HG03064 (cell line): ENCODE measurements at regions not wholly inside any gene's neighbourhood (a gene's known extent, or its start where the extent isn't known, plus 50 kb on each side); places are given as distances from the start of the nearest gene placed in this dataset.

Source experiments
- ATAC-seq: cut with Tn5 transposase; IDR thresholded peaks from one replicate; pipeline ENCODE4 v1.9.1; 2021; ENCODE audit warnings: low read depth; ENCODE audit not compliant: unreplicated experiment

DNA sequence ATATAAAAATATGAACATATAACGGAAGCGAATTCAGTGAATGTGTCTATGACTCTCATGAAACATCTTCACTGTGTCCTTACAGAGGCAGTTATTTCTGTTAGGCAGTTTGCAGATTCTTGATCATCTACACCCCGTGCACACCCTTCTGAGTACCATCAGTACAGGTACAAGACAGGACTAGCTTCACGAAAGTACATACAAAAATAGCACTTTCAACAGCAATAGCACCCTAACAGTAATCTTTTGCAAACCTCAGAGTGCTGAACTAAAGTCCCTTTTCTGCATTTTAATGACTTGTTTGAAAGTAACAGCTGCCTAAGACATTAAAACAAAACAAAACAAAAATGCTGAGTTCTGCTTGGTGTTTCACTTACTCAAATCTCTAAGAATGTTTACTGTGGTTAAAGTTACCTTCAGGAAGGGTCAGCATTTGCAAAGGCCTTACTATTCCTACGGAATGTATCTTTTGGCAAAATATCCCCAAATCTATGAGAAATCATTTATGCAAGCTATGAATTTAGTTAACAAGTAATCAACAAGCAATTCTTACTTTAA is 104.1 kb downstream of the CNTN3 start:
- ATAC-seq, result no peak

DNA sequence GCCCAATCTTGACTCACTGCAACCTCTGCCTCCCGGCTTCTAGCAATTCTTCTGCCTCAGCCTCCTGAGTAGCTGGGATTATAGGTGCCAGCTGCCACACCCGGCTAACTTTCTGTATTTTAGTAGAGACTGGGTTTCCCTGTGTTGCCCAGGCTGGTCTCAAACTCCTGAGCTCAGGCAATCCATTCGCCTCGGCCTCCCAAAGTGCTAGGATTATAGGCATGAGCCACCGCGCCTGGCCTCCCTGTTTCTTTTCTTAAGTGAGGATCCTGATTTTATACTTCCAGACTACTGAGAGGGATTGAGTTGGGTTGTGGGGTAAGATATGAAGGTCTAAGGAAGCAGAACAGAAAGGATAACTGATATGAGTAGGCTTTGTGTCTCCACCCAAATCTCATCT is 106.8 kb downstream of the CNTN3 start:
- no peak for ATAC-seq

DNA sequence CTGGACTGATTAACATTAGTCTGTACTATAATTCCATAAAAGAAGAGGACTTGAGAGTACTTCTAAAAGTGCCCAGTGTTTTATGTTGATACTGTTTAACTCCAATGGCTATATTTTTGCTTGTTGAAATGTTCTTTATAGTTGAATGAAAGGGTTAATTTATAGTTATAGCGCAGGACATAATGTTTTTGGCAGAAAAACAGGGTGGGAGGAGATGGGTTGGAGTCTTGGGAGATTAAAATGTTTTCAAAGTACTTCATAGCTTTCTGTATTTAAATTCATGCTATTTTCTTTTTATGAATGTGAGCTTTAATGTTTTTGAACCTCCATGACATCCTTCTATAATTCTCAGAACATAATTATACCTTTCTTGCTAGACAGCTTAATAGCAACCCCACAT is 108.2 kb downstream of the CNTN3 start:
- ATAC-seq, result no peak

DNA sequence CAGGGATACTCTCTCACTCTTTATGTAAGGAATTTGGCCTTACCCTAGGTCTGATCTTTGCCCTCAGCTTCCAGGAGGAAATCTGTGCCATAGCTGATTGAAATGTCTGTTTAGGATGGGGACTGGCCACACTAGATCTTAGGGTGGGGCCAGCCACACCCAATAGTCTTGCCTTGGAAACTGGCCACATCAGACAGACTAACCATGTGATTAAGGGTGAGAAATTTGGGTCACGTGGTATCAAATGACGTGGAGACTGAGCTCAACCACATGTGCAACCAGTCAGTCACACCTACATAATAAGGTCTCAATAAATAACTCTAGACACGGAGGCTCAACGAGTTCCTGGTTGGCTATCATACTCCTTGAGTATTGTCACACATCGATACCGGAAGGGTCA is 113.5 kb downstream of the CNTN3 start:
- ATAC-seq, result no peak

DNA sequence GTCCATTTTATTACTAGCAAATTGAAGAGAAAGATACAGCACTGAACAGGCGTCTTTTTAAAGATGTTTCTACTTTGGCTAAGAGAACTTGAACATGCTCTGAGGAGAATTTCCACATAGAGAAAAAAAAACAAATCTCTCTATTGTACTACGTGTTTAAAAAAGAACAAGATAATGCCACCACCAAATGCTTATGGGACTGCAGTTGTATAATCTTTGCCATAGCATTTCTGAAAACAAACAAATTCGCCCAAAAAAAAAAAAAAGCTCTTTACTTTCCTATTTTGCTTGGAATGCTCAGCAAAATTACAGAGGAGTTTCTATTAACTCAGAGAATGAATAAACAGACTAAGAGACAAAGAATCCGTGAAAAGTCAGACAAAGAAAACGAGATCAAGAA is 114.2 kb downstream of the CNTN3 start:
- no peak for ATAC-seq

DNA sequence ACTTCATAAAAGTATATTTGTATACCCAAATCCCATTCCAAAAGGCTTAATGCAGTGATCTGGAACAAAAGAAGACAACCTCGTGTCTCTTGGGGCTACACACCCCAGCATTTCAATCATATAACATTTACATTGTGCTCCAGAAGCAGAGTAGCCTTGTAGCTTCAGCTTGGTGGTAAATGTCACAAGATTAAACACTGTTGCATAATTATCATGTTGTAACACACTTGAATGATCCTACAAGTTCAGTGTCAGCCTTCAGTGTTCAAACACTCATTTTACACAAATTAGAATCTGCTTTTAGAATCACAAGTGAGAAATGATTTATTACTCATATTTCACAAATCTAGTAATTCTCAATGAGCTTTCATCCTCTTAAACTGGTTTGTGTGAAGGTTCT is 122.6 kb downstream of the CNTN3 start:
- ATAC-seq, result no peak

DNA sequence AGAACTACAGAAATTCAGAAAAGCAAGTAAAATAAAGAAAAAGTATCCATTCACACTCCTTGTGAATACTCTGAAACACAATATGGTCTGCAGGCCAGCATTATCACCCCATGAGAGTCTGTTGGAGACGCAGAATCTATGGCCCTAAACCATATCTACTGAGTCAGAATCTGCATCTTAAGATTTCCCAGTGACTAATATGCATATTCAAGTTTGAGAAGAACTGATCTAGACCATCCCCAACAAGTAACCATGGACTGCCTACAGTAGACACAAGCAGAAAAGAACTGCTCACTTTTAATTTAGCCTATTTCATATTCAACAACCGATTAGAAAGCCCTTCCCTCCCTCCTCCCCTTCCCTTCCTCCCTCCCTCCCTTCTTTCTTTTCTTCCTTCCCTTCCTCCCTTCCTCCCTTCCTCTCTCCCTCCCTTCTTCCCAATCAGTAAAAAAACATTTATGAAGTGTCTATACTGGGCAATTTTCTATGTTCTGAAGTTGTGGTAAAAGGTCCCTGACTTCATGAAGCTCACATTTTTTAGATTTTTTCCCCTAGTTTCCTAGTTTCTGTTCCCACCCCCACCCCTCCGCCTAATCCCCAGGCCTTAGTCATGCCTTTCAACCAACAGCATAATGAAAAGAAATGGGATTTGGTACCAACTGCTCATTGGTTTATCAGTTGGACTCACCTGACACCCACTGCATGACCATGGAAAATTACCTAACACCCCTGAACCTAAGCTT is 125.2 kb downstream of the CNTN3 start:
- no peak for ATAC-seq

DNA sequence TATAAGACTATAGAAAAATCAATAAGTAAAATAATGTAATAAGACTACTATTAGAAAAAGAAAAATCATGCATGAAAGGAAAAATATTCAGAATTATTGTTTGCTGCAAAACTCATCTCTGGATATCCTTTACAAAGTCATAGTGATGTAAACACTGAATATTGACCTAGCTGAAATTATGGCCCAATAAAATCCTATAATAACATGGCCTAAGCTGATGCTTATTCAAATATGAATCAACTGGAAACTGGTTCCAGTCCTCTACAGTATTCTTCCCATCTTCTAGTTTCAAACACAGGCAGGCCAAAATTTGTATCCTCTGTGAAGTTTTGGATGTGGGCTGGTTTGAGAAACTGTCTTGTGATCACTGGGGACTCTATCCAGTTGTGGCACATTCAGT is 134.5 kb downstream of the CNTN3 start:
- no peak for ATAC-seq

DNA sequence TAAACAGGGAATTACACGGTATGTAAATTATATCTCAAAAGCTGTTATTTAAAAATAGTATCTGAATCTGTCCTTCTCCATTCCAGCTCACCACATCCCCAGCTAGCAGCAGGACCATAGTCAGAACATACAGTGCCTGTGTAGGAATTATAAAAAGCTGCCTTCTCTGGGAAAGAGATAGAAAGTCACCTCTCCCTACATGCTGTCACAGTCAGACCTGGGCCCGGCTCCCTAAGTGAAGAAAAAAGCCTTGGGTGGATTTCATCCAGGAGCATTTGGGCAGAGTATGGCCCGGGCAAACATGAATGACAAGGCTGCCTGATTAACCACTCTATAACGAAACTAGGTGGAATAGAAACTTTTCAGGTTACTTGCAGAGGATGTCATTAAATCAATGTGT is 144.1 kb downstream of the CNTN3 start:
- ATAC-seq, result no peak

DNA sequence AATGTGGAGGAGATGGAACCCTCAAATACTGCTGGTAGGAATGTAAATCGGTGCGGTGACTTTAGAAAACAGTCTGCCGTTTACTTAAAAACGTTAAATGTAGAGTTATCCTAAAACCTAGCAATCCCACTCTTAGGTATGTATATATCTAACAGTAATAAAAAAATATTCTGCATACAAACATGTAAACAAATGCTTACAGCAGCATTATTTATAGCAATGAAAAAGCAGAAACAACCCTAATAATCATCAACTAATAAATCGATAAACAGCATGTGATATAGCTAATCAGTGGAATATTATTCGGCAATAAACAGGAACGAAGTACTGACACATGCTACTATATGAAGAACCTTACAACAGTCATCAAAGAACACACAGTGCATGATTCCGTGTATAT is 144.7 kb downstream of the CNTN3 start:
- ATAC-seq, result no peak

DNA sequence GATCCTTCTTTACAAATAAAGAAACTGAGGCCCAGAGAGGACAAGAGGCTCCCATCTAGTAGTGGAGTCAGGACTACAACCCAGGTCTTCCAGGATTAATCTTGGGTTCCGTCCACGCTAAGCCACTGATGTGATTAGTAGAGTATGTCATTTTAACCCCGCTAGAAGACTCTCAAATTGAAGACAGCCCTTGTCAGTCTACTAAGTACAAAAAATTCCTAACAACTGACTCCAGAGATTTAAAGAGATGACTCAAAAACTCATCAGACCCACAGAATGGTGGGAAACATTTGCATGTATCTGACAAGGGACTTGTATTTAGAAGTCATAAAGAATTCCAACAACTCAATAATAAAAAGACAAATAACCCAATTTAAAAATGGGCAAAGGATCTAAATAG is 145.3 kb downstream of the CNTN3 start:
- no peak for ATAC-seq

DNA sequence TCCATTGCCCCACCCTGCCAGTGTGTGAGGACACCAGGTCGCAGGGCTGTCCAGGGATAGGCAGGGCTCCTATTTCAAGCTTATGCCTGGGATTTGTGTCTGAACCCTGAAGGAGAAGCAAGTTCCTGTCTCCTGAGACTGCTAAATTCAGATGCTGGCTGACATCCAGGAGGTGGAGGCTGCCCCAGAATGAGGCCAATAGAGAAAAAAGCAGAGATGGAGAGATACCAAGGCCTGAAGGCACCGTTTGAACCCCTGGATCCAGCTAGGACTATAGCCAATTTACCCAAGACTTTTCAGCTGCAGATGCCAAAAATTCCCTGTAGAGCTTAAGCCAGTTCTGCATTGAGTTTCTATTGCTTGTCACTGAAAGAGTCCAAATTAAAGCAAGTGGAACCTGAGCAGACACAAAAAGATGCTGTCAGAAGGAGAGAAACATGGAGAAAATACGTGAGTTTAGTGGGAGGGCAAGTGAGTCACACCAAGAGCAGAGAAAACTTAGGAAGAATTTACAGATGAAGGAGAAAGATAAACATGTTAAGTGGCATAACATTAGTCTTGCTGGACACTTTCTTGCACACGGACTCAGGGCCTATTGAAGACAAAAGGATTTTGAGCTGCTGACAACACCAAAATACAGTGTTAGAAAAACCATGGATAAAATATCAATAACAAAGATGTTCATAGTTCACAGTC is 148.6 kb downstream of the CNTN3 start:
- ATAC-seq, result no peak

DNA sequence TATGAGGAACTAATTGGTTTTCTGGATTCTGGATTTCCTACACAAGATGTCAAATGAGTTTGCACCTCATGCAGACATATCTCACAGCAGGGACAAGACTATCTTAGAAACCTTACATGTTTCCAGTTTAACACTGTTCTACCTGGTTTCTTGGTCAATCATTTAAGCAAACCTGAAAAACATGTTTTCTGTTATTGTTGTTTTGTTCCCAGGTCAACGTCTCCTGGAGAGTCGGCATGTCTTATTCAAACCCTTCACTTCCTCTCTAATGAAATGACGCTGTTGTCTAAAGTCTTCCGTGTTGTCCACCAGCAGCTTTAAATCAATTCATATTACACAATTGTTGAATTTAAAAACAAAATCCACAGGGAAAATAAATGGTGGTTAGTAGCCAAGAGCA is 150.9 kb downstream of the CNTN3 start:
- ATAC-seq, result no peak

DNA sequence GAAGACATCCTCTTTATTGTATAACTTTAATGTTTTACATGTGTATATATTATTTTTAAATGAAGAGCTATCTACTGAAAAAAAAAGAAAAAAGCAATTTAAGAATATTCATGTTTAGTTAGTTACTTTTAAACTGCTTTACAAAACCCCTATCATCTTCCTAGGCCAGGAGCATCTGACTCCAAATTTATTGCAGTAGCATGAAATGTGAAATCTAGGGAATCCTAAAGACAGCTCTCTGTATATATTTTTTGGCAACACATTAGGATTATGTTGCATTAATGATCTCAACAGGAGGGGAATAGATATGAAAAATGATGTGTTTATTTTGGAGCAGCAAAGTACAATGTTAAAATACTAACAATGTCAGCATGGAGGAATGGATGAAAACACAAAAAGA is 158.3 kb downstream of the CNTN3 start:
- no peak for ATAC-seq

DNA sequence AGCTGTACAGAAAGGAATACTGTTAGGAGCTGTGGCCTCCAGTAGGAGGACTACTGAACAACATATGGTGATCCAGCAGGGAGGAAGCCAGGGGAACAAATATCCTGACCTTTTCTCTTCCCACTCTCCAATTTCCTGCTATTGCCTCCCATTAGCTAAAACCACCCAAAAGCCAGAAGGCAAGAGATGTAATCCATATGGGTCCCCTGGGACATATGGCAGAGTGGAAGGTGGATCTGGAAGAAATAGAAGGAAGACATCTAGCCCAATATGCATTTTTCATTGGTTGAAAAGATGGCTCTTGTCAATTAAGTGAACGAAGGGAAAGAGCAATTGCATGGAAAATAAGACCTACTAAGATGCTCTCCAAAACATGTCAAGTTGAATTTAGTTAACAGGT is 167.2 kb downstream of the CNTN3 start:
- no peak for ATAC-seq

DNA sequence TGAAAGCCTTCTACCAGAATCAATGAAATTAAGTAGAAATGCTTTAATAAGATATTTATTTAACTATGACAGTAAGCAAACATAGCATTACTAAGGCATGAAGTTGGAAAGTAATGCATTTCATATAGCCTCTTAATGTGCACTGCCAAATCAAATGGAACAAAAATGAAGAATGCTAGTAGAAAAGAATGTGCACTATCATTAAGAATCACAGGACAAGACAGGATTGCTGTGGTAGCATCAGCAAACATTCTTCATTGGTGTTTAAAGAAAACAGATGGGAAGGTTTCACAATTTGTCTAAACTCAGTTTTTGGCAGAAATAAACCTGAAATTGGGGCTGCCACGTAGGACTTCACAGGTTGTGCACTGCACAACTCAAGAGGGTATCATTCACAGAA is 168.9 kb downstream of the CNTN3 start:
- no peak for ATAC-seq

DNA sequence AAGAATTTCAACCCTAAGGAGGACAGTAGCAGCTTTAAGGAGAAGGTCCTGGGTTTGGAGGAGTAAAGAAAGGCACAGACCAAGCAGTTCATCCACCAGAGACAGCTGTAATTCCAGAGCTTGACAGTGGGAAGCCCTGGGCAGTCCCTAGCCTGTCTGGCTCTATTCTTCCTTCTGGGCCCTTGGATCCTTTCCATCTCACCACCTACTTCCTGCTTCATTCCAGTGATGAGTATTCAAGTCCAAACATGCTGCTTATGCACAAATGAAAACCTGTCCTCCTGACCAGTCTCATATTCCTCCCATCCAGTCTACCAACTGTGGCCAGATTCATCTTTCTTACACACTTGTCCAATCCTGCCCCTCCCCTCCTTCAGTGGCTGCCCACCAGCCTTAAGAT is 171.4 kb downstream of the CNTN3 start:
- no peak for ATAC-seq

DNA sequence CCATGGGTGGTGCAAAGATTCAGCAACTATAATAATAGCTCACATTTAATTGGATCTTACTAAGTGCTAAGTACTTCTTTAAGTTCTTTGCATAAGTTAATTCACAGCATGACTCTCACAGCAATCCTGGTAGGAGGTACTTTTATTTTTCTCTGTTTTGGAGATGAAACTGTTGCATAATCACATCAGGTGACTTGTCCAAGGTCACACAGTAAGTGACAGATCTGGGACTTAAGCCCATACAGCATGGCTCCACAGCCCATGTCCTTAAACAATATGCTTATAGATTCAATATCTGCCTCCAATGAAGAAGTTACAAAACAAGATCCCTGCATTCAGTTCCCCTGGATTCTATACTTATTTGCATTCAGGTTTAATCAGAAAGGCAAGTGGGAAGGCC is 171.8 kb downstream of the CNTN3 start:
- no peak for ATAC-seq

DNA sequence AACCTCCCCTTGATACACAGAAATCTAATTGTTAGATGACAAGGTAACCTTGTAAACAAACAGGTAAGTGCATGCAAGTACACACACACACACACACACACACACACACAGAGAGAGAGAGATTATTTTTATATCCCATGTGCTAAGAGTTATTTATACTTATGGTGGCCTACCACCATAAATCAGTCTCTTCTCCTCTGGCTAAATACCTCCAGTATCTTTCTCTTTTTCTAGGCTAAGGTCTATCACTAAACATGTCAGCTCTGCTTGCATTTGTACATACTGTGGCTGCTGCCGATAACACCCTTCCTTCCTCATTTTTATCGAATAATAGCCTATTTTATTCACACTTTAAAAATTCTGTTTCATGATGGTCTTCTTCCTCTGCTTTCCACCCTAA is 172.4 kb downstream of the CNTN3 start:
- ATAC-seq, result no peak

DNA sequence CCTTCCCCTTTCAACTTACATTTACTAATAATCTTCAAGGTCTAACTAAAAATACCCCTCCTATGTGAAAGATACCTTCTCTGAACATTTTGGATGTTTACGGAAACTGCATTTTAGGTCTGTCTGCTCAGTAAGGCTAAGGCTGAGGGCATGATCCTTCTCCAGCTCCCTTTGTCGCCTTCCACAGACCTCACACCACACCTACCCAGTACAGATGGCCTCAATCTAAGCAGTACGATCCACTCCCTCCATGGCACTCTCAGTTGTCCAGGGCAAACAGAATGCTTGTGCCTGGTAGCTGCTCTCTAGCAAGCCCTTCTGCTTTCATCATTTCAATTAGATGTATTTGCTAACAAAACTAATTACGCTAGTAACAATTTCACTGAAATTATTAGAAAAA is 178.3 kb downstream of the CNTN3 start:
- ATAC-seq, result no peak

DNA sequence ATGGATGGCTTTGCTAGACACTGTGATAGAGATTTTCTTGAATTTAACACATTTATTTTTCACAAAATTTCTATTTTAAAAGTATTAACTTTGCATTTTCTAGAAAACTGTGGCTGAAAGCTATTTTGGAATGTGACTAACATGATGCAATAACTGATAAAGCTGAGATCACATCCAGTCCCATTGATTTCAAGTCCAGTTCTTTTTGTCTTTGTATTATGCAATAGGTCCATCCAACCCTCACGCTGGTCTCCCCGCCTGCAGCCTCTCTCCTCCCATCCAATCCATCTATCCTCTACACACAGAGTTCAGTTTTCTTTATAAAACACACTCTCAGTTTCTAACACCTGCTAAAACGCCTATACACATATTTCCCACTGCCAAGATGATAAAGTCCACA is 178.8 kb downstream of the CNTN3 start:
- ATAC-seq, result no peak

DNA sequence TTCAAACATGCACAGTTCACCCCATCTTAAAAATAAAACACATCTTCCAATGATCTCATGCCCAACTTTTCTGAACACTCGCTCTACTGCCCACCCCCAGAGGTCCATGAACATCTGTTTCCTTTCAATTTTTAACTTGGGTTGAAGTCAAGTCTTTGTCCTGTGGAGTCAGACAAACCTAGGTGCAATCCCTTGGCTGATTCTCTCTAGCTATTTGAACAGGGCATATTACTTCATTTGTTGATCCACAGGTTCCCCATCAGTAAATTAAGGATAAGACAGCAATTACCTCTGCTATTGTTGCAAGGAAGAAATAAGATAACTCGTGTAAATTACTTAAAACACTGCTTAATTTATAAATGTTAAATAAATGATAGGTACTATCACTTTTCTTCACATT is 180.1 kb downstream of the CNTN3 start:
- ATAC-seq, result no peak
